ENCODE measurements at regions not wholly inside any gene's neighbourhood (a gene's known extent, or its start where the extent isn't known, plus 50 kb on each side); places are given as distances from the start of the nearest gene placed in this dataset.

DNA sequence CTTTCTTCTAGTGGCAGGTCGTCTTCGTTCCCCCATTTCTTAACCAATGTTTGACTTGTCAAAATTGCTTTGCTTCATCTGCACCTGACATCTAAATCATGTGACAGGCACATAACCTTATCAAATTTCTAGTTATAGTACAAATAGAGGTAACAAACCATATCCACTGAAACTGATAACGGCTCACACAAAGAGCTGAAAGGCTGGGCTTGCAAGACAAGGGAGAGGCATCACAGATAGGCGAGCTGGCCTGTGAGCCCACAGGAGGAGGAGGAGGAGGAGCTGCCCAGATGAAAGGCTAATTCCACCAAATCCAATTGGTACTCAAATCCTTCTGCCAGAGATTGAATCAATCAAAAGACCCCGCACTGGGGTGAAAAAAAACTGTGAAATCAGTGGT, 80.2 kb upstream of the NEBL start:
- POLR2A ChIA-PET, result no interaction called here
- no peaks in the 10 kb centered on the region for H3K4me1 Mint-ChIP-seq (ENCODE audit: low read depth)
- no peaks in the 10 kb centered on the region for H3K9me3 Mint-ChIP-seq (ENCODE audit: insufficient read depth)
- H3K27me3 Mint-ChIP-seq (ENCODE audit: low read depth), result no peaks in the 10 kb centered on the region
- ATAC-seq (no peak), DNase-seq (no peak)
- CTCF ChIA-PET, result no interaction called here
- no peaks in the 10 kb centered on the region for H3K36me3 Mint-ChIP-seq (ENCODE audit: low read depth)
- no peak overlapping the region for H3K4me3 Mint-ChIP-seq
- no peak overlapping the region for H3K27ac Mint-ChIP-seq

DNA sequence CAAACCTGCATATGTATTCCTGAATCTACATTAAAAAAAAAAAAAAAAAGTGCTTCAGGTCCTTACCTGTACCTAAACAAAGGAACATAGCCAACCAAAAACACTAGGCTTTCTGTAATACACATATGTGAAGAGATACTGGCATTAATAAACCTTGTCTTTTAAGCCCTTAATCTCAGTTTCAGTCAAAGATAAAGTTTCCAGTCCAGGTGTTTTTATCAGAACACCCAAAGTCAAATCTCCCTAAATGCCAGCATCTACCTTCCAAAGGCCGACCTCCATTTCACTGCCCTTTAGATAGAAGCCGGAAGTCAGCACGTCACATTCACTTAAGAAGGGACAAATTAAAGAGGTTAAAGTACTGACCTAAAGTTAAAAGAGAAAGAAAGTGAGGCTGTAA, 79.8 kb upstream of the NEBL start:
- no peak overlapping the region for H3K4me3 Mint-ChIP-seq
- no peaks in the 10 kb centered on the region for H3K36me3 Mint-ChIP-seq (ENCODE audit: low read depth)
- no peak overlapping the region for H3K27ac Mint-ChIP-seq
- no peaks in the 10 kb centered on the region for H3K27me3 Mint-ChIP-seq (ENCODE audit: low read depth)
- H3K4me1 Mint-ChIP-seq (ENCODE audit: low read depth), result no peaks in the 10 kb centered on the region
- POLR2A ChIA-PET, result no interaction called here
- CTCF ChIA-PET, result no interaction called here
- no peak for DNase-seq
- no peak for ATAC-seq
- no peaks in the 10 kb centered on the region for H3K9me3 Mint-ChIP-seq (ENCODE audit: insufficient read depth)

DNA sequence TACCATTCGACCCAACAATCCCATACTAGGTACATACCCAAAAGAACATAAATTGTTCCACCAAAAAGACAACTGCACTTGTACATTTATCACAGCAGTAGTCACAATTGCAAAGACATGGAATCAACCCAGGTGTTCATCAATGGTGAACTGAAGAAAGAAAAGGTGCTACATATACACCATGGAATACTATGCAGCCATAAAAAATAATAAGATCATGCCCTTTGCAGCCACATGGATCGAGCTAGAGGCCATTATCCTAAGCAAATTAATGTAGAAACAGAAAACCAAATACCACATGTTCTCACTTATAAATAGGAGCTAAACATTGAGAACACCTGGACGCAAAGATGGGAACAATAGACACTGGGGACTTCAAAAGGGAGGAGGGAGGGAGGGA, 79.3 kb upstream of the NEBL start:
- Mint-ChIP-seq H3K9me3 (ENCODE audit: insufficient read depth) (no peaks in the 10 kb centered on the region), H3K27me3 (ENCODE audit: low read depth) (no peaks in the 10 kb centered on the region), H3K4me1 (ENCODE audit: low read depth) (no peaks in the 10 kb centered on the region), H3K4me3 (no peak overlapping the region), H3K36me3 (ENCODE audit: low read depth) (no peaks in the 10 kb centered on the region), H3K27ac (no peak overlapping the region)
- no peak for ATAC-seq
- CTCF ChIA-PET, result no interaction called here
- no peak for DNase-seq
- POLR2A ChIA-PET, result no interaction called here

DNA sequence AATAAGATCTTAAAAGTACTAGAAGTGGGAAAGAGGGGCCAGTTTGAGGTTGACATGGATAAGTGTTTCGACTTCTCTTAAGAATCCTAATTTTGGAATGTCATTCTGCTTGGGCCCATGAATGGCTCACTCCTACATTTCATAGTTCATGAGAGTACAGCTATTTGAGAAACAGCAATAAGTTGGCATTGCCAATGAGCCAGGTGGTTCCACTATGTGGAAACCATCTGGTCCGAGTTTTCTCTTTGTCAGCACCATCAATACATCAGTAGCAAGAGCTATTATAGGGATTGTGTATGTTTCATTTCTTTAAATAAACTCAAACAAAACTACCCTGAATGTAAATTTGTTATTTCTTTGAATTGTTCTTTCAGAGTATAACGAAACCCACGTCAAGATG, 78.1 kb upstream of the NEBL start:
- Mint-ChIP-seq H3K4me1 (ENCODE audit: low read depth) (no peaks in the 10 kb centered on the region), H3K27me3 (ENCODE audit: low read depth) (no peaks in the 10 kb centered on the region), H3K4me3 (no peak overlapping the region), H3K27ac (no peak overlapping the region), H3K36me3 (ENCODE audit: low read depth) (no peaks in the 10 kb centered on the region), H3K9me3 (ENCODE audit: insufficient read depth) (no peaks in the 10 kb centered on the region)
- no peak for ATAC-seq
- no peak for DNase-seq
- POLR2A ChIA-PET, result no interaction called here
- CTCF ChIA-PET, result no interaction called here

DNA sequence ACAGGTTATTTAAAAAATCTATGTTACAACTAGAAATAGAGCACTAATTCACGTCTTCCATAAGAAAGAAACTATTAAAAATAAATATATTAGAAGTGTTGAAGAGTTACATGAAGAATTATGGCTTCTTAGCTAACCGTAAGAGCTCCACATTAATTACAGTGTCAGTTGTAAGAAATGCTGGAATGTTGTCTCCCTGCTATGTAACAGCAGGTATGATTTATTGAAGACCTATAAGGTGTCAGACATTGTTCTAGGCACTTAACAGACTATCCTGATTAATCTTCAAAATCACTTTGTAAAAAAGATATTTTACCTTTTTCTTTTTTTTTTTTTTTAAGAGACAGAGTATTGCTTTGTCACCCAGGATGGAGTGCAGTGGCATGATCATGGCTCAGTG, 75.8 kb upstream of the NEBL start:
- Mint-ChIP-seq H3K9me3 (ENCODE audit: insufficient read depth) (no peaks in the 10 kb centered on the region), H3K27ac (no peak overlapping the region), H3K36me3 (ENCODE audit: low read depth) (no peaks in the 10 kb centered on the region), H3K27me3 (ENCODE audit: low read depth) (no peaks in the 10 kb centered on the region), H3K4me1 (ENCODE audit: low read depth) (no peaks in the 10 kb centered on the region), H3K4me3 (no peak overlapping the region)
- CTCF ChIA-PET, result no interaction called here
- POLR2A ChIA-PET, result no interaction called here
- no peak for ATAC-seq
- no peak for DNase-seq

DNA sequence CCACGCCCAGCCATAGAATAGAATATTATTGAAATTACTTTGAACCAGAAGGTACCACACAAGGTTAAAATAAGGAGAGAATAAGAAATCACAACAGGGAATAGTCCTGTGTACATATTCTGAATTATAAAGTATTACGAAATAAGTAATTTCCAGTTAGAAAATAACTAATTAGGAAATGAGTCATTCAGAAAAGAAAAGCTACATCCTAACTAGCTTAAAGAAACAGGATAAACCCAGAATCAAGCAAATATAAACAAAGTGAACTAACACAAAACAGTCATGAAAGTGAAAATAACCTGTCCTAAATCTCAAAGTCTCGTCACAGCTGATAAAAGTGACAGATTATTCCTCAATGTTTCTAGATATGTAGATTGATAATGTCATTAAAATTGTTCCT, 74.8 kb upstream of the NEBL start:
- DNase-seq (no peak), ATAC-seq (no peak)
- no peaks in the 10 kb centered on the region for H3K36me3 Mint-ChIP-seq (ENCODE audit: low read depth)
- H3K4me3 Mint-ChIP-seq, result no peak overlapping the region
- POLR2A ChIA-PET, result no interaction called here
- H3K27ac Mint-ChIP-seq, result no peak overlapping the region
- CTCF ChIA-PET, result no interaction called here
- no peaks in the 10 kb centered on the region for H3K27me3 Mint-ChIP-seq (ENCODE audit: low read depth)
- H3K9me3 Mint-ChIP-seq (ENCODE audit: insufficient read depth), result no peaks in the 10 kb centered on the region
- no peaks in the 10 kb centered on the region for H3K4me1 Mint-ChIP-seq (ENCODE audit: low read depth)

DNA sequence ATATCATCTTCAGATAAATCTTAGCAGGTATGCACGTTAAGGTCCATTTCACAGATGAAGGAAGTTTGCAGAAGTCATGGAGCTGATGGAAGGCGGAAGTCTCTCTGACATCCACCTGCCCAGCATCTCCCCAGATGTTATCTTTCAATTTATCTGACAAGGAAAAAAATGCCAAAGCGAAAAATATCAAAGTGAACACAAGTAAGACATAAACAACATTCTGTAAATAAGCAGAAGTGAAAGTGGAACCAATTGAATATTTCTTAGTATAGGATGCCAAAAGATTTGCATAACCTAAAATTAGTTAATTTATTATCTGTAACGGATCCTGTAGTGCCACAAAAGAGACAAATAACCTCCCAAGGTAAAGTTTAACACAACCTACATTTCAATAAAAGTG, 73.6 kb upstream of the NEBL start:
- ATAC-seq (no peak), DNase-seq (no peak)
- Mint-ChIP-seq H3K36me3 (ENCODE audit: low read depth) (no peaks in the 10 kb centered on the region), H3K27ac (no peak overlapping the region), H3K27me3 (ENCODE audit: low read depth) (no peaks in the 10 kb centered on the region), H3K4me1 (ENCODE audit: low read depth) (no peaks in the 10 kb centered on the region), H3K9me3 (ENCODE audit: insufficient read depth) (peaks cover 5% of the 10 kb centered on the region), H3K4me3 (no peak overlapping the region)
- POLR2A ChIA-PET, result no interaction called here
- CTCF ChIA-PET, result no interaction called here

DNA sequence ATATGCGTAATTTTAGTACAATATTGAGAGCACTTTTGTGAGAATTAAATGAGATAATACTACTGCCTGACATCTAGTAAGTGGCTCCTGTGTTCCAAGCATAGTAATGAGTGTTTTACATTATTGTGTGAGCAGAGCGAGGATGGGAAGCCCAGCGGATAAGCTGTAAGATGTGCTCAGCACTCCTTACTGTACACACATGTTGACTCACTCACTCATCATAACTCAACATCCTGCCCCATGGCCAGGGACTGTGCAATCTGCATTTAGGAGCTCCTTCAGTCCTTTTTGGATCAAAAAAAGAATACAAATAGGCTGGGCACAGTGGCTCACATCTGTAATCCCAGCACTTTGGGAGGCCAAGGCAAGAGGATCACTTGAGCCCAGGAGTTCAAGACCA, 72.9 kb upstream of the NEBL start:
- Mint-ChIP-seq H3K36me3 (ENCODE audit: low read depth) (no peaks in the 10 kb centered on the region), H3K27me3 (ENCODE audit: low read depth) (no peaks in the 10 kb centered on the region), H3K27ac (no peak overlapping the region), H3K4me3 (no peak overlapping the region), H3K9me3 (ENCODE audit: insufficient read depth) (peaks cover 5% of the 10 kb centered on the region), H3K4me1 (ENCODE audit: low read depth) (no peaks in the 10 kb centered on the region)
- DNase-seq, result no peak
- ChIA-PET POLR2A (no interaction called here), CTCF (no interaction called here)
- ATAC-seq, result no peak

DNA sequence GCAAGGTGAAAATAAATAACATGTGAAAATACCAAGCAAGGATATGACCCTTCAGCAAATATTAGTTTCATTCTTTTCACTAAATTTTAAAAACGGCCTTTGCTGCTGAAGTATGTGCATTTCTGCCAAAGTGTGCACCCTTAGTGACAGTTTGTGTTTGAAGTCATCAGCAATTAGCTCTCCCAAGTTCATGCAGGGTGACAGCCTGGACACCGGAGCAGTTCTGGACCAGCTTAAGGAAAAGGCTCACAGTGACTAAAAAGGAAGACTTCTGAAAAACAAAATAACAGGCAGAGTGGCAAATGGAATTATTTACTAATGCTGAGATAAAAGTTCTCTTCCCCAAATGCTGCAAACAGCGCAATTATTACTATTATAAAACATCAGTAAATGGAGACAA, 69.3 kb upstream of the NEBL start:
- CTCF ChIA-PET, result no interaction called here

DNA sequence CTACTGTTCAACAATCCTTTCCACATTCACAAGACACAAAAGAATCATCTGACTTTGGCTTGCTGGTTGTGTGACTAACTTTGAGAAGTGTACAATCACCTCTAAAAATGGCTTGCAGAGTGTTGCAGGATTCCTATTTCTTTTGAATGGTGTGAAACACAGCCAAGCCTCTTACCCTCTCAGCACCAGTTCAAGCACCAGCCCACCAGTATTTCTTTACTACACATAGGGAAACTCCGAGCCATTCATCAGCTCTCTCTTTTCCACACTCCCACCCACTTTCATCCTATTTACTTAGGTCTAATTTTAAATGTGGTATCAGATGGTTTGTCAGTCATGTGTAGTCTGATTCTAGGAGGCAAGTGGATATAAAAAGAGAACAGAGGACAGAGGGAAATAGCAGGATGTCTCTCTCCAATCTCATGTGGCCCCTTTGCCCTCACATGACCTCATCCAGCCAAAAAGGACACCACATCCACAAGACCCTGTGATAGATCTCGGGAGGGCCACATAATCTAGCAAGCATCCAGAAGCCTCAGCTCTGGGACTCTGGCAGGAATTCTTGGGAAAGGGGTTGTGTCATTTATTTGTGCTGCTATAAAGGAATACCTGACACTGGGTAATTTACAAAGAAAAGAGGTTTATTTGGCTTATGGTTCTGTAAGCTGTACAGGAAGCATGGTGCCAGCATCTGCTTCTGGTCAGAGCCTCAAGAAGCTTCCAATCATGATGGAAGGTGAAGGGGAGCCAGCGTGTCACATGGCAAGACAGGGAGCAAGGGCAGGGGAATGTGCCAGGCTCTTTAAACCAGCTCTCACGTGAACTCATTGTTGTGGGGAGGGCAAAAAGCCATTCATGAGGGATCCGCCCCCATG, 66.8 kb upstream of the NEBL start:
- Mint-ChIP-seq H3K9me3 (ENCODE audit: insufficient read depth) (peaks cover 5% of the 10 kb centered on the region), H3K27me3 (ENCODE audit: low read depth) (no peaks in the 10 kb centered on the region), H3K36me3 (ENCODE audit: low read depth) (no peaks in the 10 kb centered on the region), H3K4me3 (no peak overlapping the region), H3K4me1 (ENCODE audit: low read depth) (no peaks in the 10 kb centered on the region), H3K27ac (no peak overlapping the region)
- DNase-seq (no peak), ATAC-seq (no peak)
- ChIA-PET POLR2A (no interaction called here), CTCF (no interaction called here)

More for the DNA sequence above, 69.3 kb upstream of the NEBL start:
- ATAC-seq (no peak), DNase-seq (no peak)
- Mint-ChIP-seq H3K27ac (no peak overlapping the region), H3K27me3 (ENCODE audit: low read depth) (no peaks in the 10 kb centered on the region), H3K4me3 (no peak overlapping the region), H3K9me3 (ENCODE audit: insufficient read depth) (peaks cover 5% of the 10 kb centered on the region), H3K4me1 (ENCODE audit: low read depth) (no peaks in the 10 kb centered on the region), H3K36me3 (ENCODE audit: low read depth) (no peaks in the 10 kb centered on the region)
- POLR2A ChIA-PET, result no interaction called here

DNA sequence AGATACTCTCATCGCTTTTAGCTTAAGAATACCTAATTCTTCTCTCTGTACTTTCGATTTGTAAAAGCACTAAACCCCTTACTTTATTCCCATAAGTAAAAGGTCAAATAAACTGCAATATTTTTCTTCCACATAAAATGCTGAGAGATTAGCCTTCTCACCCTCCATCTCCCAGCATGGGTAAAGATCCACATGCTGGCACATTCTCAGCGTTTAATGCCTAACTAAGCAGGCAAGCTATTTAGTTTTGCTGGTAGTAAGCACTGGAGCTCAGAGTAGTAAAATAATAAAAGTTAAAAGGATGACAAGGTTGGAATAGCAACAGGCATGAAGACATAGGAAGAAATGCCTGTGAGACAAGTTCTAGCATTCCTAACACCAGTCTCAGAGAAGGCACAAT, 65.9 kb upstream of the NEBL start:
- Mint-ChIP-seq H3K27ac (no peak overlapping the region), H3K36me3 (ENCODE audit: low read depth) (no peaks in the 10 kb centered on the region), H3K27me3 (ENCODE audit: low read depth) (no peaks in the 10 kb centered on the region), H3K4me1 (ENCODE audit: low read depth) (no peaks in the 10 kb centered on the region), H3K9me3 (ENCODE audit: insufficient read depth) (peaks cover 5% of the 10 kb centered on the region), H3K4me3 (no peak overlapping the region)
- ChIA-PET CTCF (no interaction called here), POLR2A (interaction anchor here (0.6 kb wide), 1 partner anchor 191 kb away, joined by 3 read pairs; no protein-coding TSS in a partner anchor)
- no peak for ATAC-seq
- no peak for DNase-seq

DNA sequence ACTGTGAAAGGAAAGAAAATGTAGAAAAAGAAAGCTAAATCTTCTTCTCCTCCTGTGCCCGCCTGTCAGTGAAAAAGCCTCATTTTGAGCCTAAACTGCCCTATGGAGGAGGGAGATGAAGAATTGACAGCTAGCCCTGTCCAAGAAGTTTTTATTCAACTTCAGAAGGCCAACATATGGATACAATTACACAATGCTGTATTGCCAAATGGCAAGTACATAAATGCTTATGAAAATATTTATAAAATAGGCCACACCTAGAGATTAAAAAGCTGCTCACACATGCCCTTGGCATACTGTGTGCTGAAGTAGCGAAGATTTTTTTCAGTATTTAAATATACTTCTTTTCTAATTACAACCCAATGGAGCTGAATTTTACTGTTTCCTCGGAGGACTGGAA, 65.1 kb upstream of the NEBL start:
- Mint-ChIP-seq H3K27ac (no peak overlapping the region), H3K9me3 (ENCODE audit: insufficient read depth) (peaks cover 5% of the 10 kb centered on the region), H3K4me1 (ENCODE audit: low read depth) (no peaks in the 10 kb centered on the region), H3K36me3 (ENCODE audit: low read depth) (no peaks in the 10 kb centered on the region), H3K4me3 (no peak overlapping the region), H3K27me3 (ENCODE audit: low read depth) (no peaks in the 10 kb centered on the region)
- DNase-seq, result no peak
- ChIA-PET POLR2A (no interaction called here), CTCF (no interaction called here)
- no peak for ATAC-seq

DNA sequence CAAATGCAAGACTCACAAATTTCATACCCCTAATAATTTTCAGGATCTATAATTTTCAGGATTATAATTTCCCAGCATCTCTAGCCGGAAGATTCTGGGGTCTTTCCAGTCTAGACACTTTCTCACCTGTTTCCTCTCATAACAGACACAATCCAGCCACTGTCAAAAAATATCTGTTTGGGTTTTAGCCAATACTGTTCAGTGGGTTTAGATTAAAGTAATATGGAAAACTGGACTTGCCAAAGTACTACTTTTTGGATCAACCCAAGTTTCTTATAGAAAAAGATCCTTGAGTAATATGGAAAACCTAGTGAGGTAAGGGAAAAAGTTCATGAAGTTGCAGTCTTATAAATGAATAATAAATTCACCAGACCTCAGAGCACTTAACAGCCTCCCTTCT, 62.1 kb upstream of the NEBL start:
- no peaks in the 10 kb centered on the region for H3K27me3 Mint-ChIP-seq (ENCODE audit: low read depth)
- H3K4me1 Mint-ChIP-seq (ENCODE audit: low read depth), result no peaks in the 10 kb centered on the region
- H3K4me3 Mint-ChIP-seq, result no peak overlapping the region
- ChIA-PET POLR2A (no interaction called here), CTCF (no interaction called here)
- no peaks in the 10 kb centered on the region for H3K36me3 Mint-ChIP-seq (ENCODE audit: low read depth)
- no peak overlapping the region for H3K27ac Mint-ChIP-seq
- H3K9me3 Mint-ChIP-seq (ENCODE audit: insufficient read depth), result no peaks in the 10 kb centered on the region
- ATAC-seq (no peak), DNase-seq (no peak)

All from activated CD8-positive, alpha-beta T cell treated with anti-CD3 and anti-CD28 coated beads, Interleukin-2, amount 10 ng/mL, durations not matched to agents 7 days and 5 days (primary cell).